ENCODE measurements at regions not wholly inside any gene's neighbourhood (a gene's known extent, or its start where the extent isn't known, plus 50 kb on each side); places are given as distances from the start of the nearest gene placed in this dataset.

GRCh38 chr5:3059488-3059887, 308.0 kb upstream of the IRX2 start:
- Mint-ChIP-seq H3K27ac (no peak overlapping the region), H3K27me3 (no peaks in the 10 kb centered on the region), H3K4me1 (no peaks in the 10 kb centered on the region), H3K4me3 (no peak overlapping the region), H3K9me3 (peaks cover 5% of the 10 kb centered on the region), H3K36me3 (no peaks in the 10 kb centered on the region)

- peaks cover 5% of the 10 kb centered on the region for H3K9me3 Mint-ChIP-seq
- H3K4me3 Mint-ChIP-seq: no peak overlapping the region
- no peaks in the 10 kb centered on the region for H3K4me1 Mint-ChIP-seq
- H3K27ac Mint-ChIP-seq: no peak overlapping the region
- H3K27me3 Mint-ChIP-seq: no peaks in the 10 kb centered on the region
- H3K36me3 Mint-ChIP-seq: no peaks in the 10 kb centered on the region
Measured at GRCh38 chr5:3058942-3059341, 307.5 kb upstream of the IRX2 start.

DNA sequence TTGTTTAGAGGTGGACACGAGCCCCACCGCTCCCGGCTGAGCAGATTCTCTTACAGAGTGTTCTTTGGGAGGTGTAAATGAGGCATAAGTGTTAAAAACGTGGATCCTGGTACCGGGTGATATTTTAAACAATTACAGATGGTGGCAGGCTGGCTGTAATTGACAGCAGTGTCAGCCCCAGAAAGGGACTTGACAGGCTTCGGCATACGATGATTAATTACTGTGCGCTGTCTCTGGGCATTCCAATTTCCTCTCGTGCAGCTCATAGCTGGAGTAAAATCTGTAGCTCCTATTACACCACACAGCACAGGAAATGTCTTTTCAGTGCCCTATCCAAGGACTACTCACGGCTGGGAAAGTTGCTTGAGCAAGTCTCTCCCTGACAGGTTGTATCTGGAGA, 305.4 kb upstream of the IRX2 start:
- no peaks in the 10 kb centered on the region for H3K4me1 Mint-ChIP-seq
- no peak overlapping the region for H3K4me3 Mint-ChIP-seq
- H3K9me3 Mint-ChIP-seq: no peaks in the 10 kb centered on the region
- no peaks in the 10 kb centered on the region for H3K27me3 Mint-ChIP-seq
- no peak overlapping the region for H3K27ac Mint-ChIP-seq
- H3K36me3 Mint-ChIP-seq: no peaks in the 10 kb centered on the region

DNA sequence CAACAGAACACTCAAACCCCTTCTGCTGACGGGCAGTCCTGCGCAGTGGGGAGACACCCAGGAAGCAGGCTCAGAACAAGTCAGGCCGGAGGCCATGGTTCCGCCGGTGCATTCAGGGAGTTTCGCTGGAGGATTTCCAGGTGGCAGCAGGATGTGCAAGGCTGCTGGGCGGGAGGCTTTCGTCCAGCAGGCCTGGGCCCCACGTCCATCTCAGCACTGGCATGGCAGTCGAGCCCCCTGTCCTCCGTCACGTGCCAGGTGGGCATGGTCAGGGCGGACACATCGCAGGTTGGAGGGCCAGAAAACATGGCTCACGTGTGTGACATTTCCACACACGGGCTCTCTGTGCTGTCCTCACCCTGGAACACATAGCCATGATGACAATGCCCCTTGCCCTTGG, 299.9 kb upstream of the IRX2 start:
- Mint-ChIP-seq H3K27me3 (no peaks in the 10 kb centered on the region), H3K9me3 (peaks cover 5% of the 10 kb centered on the region), H3K4me3 (no peak overlapping the region), H3K27ac (no peak overlapping the region), H3K4me1 (no peaks in the 10 kb centered on the region), H3K36me3 (no peaks in the 10 kb centered on the region)

DNA sequence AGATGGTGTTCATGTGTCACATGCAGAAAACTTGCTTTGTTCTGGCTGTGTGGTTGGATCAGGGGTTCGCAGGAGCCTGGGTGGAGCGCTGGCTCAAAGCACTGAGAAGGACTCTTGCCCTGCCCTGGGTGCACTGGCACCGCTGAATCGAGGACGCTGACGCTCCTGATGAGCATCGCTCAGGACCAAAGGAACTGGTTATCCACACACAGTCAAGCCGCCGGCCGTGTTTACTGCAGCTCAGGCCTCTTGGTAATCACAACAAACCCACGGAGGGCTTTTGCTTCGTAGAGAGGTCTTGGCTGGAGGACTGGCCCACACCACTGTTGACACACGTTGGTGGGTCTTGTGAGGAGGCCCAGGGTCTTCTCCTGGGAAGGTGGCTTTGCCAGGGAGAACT, 299.4 kb upstream of the IRX2 start:
- H3K4me3 Mint-ChIP-seq: no peak overlapping the region
- no peak overlapping the region for H3K27ac Mint-ChIP-seq
- H3K36me3 Mint-ChIP-seq: no peaks in the 10 kb centered on the region
- H3K27me3 Mint-ChIP-seq: no peaks in the 10 kb centered on the region
- peaks cover 5% of the 10 kb centered on the region for H3K9me3 Mint-ChIP-seq
- no peaks in the 10 kb centered on the region for H3K4me1 Mint-ChIP-seq

DNA sequence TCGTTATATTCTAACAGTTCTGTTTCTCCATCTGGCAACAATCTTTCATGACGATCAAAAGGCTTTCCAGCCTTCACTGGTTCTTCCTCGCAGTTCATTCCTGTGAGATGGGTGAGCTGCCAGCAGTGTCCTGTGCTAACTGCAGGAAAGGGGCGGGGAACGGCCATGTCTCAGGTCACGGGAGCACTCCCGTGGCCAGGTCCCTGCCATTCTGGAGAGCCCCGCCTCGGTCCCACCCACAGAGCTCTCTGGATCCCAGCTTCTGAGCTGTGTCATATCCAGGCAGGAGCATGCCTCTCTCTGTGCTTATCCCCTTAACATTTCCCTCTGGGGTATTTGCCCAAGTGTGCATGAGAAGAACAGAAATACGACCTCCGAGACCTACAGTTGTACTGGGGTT, 297.8 kb upstream of the IRX2 start:
- Mint-ChIP-seq H3K27me3 (no peaks in the 10 kb centered on the region), H3K9me3 (peaks cover 5% of the 10 kb centered on the region), H3K4me1 (no peaks in the 10 kb centered on the region), H3K27ac (no peak overlapping the region), H3K4me3 (no peak overlapping the region), H3K36me3 (no peaks in the 10 kb centered on the region)

DNA sequence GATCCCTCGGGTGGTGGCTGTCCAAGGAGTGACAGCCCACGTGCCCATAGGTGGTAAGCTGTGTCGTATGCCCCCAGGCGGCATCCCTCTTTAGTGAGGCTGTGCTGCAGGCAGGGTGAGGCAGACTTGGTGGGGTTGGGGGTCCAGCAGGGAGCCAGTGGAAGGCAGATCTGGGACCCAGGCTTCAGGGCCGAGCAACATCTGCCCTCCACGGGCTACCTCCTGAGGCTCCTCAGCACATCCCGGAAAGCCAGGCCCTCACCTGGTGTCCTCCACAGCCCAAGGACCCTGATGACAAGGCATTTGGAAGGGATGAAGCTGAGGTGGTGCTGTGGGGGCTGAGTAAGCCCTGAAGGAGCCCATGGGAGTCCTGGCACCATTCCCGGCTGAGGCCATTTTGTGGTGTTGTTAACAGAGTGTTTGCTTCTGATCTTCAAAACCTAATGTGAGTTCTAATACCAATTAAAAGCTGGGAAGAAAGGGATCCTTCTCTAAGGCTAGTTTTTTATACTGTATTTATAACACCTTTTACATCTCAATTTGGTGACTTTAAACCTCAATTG, 295.8 kb upstream of the IRX2 start:
- Mint-ChIP-seq H3K27ac (no peak overlapping the region), H3K27me3 (no peaks in the 10 kb centered on the region), H3K4me3 (no peak overlapping the region), H3K4me1 (no peaks in the 10 kb centered on the region), H3K9me3 (peaks cover 5% of the 10 kb centered on the region), H3K36me3 (no peaks in the 10 kb centered on the region)

DNA sequence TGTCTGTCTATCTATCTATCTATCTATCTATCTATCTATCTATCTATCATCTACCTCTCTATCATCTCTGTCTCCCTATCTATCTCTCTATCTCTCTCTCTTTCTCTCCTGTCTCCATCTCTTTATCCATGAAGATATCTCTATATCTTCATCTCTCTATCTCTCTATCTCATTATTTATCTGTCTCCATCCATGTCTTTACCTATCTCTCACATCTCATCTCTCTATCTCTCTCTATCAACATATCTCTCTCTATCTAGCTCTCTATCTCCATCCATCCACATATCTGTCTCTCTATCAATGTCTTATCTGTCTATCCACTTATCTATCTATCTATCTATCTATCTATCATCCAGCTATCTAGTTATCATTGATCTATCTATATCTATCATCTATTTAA, 292.1 kb upstream of the IRX2 start:
- no peak overlapping the region for H3K4me3 Mint-ChIP-seq
- H3K4me1 Mint-ChIP-seq: no peaks in the 10 kb centered on the region
- H3K9me3 Mint-ChIP-seq: no peaks in the 10 kb centered on the region
- no peaks in the 10 kb centered on the region for H3K36me3 Mint-ChIP-seq
- H3K27ac Mint-ChIP-seq: no peak overlapping the region
- H3K27me3 Mint-ChIP-seq: no peaks in the 10 kb centered on the region

- H3K4me1 Mint-ChIP-seq: no peaks in the 10 kb centered on the region
- H3K27me3 Mint-ChIP-seq: no peaks in the 10 kb centered on the region
- no peak overlapping the region for H3K4me3 Mint-ChIP-seq
- H3K27ac Mint-ChIP-seq: no peak overlapping the region
- H3K9me3 Mint-ChIP-seq: no peaks in the 10 kb centered on the region
- H3K36me3 Mint-ChIP-seq: no peaks in the 10 kb centered on the region
Measured at GRCh38 chr5:3041001-3041400, 289.5 kb upstream of the IRX2 start.

GRCh38 chr5:3036041-3036788, 284.7 kb upstream of the IRX2 start:
- Mint-ChIP-seq H3K36me3 (no peaks in the 10 kb centered on the region), H3K27me3 (no peaks in the 10 kb centered on the region), H3K4me1 (no peaks in the 10 kb centered on the region), H3K4me3 (no peak overlapping the region), H3K27ac (no peak overlapping the region), H3K9me3 (no peaks in the 10 kb centered on the region)

GRCh38 chr5:3035452-3035851, 284.0 kb upstream of the IRX2 start:
- Mint-ChIP-seq H3K9me3 (no peaks in the 10 kb centered on the region), H3K36me3 (no peaks in the 10 kb centered on the region), H3K27me3 (no peaks in the 10 kb centered on the region), H3K4me1 (no peaks in the 10 kb centered on the region), H3K27ac (no peak overlapping the region), H3K4me3 (no peak overlapping the region)

GRCh38 chr5:3034881-3035280, 283.4 kb upstream of the IRX2 start:
- Mint-ChIP-seq H3K4me3 (no peak overlapping the region), H3K9me3 (no peaks in the 10 kb centered on the region), H3K4me1 (no peaks in the 10 kb centered on the region), H3K36me3 (no peaks in the 10 kb centered on the region), H3K27ac (no peak overlapping the region), H3K27me3 (no peaks in the 10 kb centered on the region)

DNA sequence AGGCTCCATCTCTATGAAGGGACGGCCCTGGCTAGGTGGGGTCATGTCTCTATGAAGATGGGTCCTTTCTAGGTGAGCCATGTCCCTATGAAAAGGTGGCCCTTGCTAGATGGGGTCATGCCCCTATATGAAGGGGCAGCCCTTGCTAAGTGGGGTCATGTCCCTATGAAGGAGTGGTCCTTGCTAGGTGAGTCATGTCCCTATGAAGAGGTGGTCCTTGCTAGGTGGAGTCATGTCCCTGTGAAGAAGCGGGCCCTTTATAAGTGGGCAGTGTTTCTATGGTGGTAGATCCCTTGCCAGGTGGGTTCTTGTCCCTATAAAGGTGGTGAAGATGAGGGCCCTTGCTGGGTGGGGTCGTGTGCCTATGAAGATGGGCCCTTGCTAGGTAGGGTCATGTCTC, 283.0 kb upstream of the IRX2 start:
- no peaks in the 10 kb centered on the region for H3K9me3 Mint-ChIP-seq
- H3K27ac Mint-ChIP-seq: no peak overlapping the region
- no peaks in the 10 kb centered on the region for H3K36me3 Mint-ChIP-seq
- H3K4me1 Mint-ChIP-seq: no peaks in the 10 kb centered on the region
- no peaks in the 10 kb centered on the region for H3K27me3 Mint-ChIP-seq
- no peak overlapping the region for H3K4me3 Mint-ChIP-seq

- no peaks in the 10 kb centered on the region for H3K9me3 Mint-ChIP-seq
- no peaks in the 10 kb centered on the region for H3K36me3 Mint-ChIP-seq
- no peak overlapping the region for H3K27ac Mint-ChIP-seq
- no peaks in the 10 kb centered on the region for H3K4me1 Mint-ChIP-seq
- H3K27me3 Mint-ChIP-seq: no peaks in the 10 kb centered on the region
- H3K4me3 Mint-ChIP-seq: no peak overlapping the region
Measured at GRCh38 chr5:3033033-3033755, 281.7 kb upstream of the IRX2 start.

DNA sequence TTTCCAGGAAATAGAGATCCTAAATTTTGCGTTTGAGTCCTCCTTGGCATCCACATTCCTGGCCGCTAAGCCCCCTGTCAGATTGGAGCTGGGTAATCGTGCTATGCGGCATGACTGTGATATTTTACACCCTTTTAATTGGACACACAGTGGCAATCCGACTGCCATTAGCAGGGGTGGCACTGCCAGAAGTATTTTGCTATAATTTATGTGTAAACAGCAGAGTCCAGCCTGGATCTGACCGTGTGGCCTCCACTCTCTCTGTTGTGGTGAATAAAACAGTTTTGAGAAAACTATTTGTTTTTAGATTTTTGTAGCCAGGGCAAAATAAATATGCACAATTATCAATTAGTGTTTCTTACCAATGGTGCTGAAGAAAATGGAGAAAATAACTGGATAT, 281.0 kb upstream of the IRX2 start:
- H3K36me3 Mint-ChIP-seq: no peaks in the 10 kb centered on the region
- no peaks in the 10 kb centered on the region for H3K27me3 Mint-ChIP-seq
- no peak overlapping the region for H3K4me3 Mint-ChIP-seq
- no peaks in the 10 kb centered on the region for H3K4me1 Mint-ChIP-seq
- H3K9me3 Mint-ChIP-seq: no peaks in the 10 kb centered on the region
- H3K27ac Mint-ChIP-seq: no peak overlapping the region

DNA sequence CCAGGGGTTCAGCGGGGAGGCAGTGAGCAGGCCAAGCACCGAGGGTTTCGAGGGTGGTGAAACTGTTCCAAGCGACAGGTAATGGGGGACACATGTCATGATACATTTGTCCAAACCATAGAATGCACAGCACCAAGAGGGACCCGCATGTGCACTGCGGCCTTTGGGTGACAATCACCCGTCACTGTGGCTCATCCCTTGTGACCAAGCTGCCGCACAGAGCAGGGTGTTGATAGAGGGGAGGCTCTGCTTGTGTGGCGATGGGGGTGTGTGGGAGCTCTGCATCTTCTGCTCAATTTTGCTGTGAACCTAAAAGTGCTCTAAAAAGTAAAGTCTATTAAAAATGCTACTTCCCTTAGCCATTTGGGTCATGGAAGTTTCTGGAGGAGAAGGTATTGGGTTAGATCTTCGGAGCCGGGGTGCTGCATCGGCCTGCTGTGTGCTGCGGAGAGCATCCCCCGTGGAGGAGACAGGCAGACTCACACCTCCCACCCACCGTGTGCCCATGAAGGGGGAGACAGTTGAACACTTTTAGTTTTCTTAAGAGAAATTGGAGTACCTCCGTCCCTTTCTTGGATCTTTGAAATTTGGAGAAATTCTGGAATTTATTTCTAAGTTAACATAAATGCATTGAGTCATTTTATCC, 280.4 kb upstream of the IRX2 start:
- no peak overlapping the region for H3K4me3 Mint-ChIP-seq
- H3K27ac Mint-ChIP-seq: no peak overlapping the region
- no peaks in the 10 kb centered on the region for H3K9me3 Mint-ChIP-seq
- no peaks in the 10 kb centered on the region for H3K4me1 Mint-ChIP-seq
- H3K36me3 Mint-ChIP-seq: no peaks in the 10 kb centered on the region
- H3K27me3 Mint-ChIP-seq: no peaks in the 10 kb centered on the region

All from activated naive CD4-positive, alpha-beta T cell treated with anti-CD3 and anti-CD28 coated beads, Interleukin-2, amount 50 U/mL, for 24 hours (primary cell).